MG63 (cell line): ENCODE measurements at regions not wholly inside any gene's neighbourhood (a gene's known extent, or its start where the extent isn't known, plus 50 kb on each side); places are given as distances from the start of the nearest gene placed in this dataset.

Source experiments
- DNase-seq: peaks from one replicate; pipeline ENCODE4 v3.0.0-alpha.2; 2020
- H3K27me3 ChIP-seq: fragments of 250-450 bp; sonication (Bioruptor Pico); 2 replicates; pipeline ENCODE4 v1.5.1; 2020; ENCODE audit warnings: mild to moderate bottlenecking, moderate library complexity
- H3K36me3 ChIP-seq: fragments of 250-450 bp; sonication (Bioruptor Pico); 2 replicates; pipeline ENCODE4 v1.5.1; 2020; ENCODE audit warnings: mild to moderate bottlenecking, moderate library complexity
- H3K4me3 ChIP-seq: fragments of 250-450 bp; sonication (Bioruptor Pico); 2 replicates; pipeline ENCODE4 v1.5.1; 2020; ENCODE audit warnings: mild to moderate bottlenecking, moderate library complexity
- H3K9me3 ChIP-seq: fragments of 250-450 bp; sonication (Bioruptor Pico); 2 replicates; pipeline ENCODE4 v1.5.1; 2020; ENCODE audit warnings: mild to moderate bottlenecking, moderate library complexity

DNA sequence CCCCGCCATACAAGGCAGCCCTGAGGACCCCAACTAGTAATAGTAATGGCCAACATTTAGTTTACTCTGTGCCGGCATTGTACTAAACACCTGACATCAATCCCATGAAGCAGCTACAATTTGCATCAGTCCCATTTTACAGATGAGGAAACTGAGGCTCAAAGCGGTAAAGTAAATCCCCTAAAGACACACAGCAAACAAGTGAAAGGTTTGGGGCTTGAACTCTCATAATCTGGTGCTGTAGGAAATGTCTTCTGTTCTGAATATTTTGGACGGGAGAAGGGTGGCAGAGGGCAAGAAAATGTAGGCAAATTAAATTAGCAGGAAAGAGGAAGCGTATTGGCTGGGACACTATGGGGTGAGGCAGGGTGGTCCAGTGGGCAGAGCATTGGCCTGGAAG lies 160.3 kb upstream of the SYT13 start:
- Histone ChIP-seq H3K4me3 (no peak overlapping the region), H3K9me3 (no peaks in the 10 kb centered on the region), H3K27me3 (peaks cover 3% of the 10 kb centered on the region; the same call in 1 of the 2 replicates), H3K36me3 (no peaks in the 10 kb centered on the region)
- no peak for DNase-seq

DNA sequence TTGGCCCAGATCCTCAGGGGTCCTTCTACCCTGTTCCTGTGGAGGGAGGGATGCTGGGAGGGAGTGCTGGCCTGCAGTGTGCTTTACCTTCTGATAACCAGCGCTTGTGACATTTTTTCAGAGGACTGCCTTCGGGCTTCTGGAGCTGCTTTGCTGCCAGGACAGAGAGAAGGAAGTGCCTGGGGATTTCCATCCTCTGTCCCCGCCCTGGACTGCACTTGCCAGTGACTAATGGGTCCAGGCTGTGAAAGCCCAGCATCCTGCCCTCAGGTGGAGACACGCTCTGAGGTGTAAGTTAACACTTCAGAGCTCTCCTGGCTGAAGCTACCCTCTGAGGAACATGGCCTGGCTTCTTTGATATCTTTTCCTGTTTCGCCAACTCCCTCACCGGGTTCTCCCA lies 158.7 kb upstream of the SYT13 start:
- Histone ChIP-seq H3K4me3 (no peak overlapping the region), H3K27me3 (peaks cover 3% of the 10 kb centered on the region; the same call in 1 of the 2 replicates), H3K9me3 (no peaks in the 10 kb centered on the region), H3K36me3 (no peaks in the 10 kb centered on the region)
- DNase-seq = peak; percentile 51

DNA sequence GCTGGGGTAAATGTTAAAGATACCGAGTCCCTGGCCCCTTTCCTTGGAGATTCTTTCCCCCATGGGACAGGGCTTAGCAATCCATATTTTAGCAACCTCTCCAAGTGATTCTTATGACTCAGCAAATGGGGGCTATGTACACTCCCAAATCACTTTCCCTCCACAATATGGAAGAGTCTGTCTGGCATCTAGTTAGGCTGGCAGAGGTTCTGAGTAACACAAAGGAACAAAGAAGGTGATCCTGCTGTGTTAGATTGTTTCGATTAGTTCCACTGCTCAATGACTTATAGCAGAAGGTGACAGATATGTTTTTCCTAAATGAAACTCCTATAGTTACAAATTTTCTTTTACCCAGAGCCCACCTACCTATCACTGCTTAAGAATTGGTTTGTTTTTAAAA lies 154.0 kb upstream of the SYT13 start:
- Histone ChIP-seq H3K27me3 (peaks cover 4% of the 10 kb centered on the region; the same call in 1 of the 2 replicates), H3K9me3 (no peaks in the 10 kb centered on the region), H3K4me3 (no peak overlapping the region), H3K36me3 (no peaks in the 10 kb centered on the region)
- DNase-seq = no peak

DNA sequence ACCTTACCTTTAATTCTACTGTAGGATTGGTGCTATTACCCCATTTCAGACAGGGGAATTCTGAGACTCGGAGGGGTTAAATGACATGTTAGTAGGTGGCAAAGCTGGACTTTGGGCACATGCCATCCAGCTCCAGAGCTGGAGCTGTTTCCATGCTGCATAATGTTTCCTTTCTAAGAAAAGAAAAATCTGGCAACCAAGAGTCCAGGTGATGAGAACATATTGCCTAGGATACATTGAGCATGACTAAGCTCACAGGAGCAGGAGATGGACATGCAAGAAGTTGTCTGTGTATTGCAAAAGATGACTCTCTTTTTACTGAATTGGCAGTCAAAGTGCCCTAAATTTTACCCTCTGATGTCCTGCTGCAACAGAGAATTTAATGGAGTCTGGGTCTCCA lies 150.8 kb upstream of the SYT13 start:
- Histone ChIP-seq H3K4me3 (no peak overlapping the region), H3K27me3 (peaks cover 11% of the 10 kb centered on the region; the same call in 1 of the 2 replicates), H3K36me3 (no peaks in the 10 kb centered on the region), H3K9me3 (no peaks in the 10 kb centered on the region)
- no peak for DNase-seq

DNA sequence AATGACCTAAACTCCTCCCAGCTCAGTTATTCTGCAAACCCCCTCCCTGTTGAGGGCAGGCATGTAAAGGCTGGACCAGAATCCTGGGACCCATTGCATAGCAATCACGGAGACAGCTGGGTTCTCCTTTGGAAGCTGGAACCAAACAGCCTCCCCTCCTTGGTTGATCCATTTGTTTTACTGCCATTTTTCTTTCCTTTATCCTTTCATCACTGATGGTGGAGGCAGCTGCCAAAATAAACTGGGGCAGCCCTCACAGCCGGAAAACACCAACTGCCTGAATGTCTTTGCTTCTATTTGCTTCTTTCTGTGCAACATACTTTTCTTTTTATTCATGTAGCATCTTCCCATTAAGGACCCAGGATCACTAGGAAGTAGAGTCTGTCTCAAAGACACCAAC lies 150.0 kb upstream of the SYT13 start:
- Histone ChIP-seq H3K4me3 (no peak overlapping the region), H3K36me3 (no peaks in the 10 kb centered on the region), H3K27me3 (peaks cover 11% of the 10 kb centered on the region; the same call in 1 of the 2 replicates), H3K9me3 (no peaks in the 10 kb centered on the region)
- no peak for DNase-seq

DNA sequence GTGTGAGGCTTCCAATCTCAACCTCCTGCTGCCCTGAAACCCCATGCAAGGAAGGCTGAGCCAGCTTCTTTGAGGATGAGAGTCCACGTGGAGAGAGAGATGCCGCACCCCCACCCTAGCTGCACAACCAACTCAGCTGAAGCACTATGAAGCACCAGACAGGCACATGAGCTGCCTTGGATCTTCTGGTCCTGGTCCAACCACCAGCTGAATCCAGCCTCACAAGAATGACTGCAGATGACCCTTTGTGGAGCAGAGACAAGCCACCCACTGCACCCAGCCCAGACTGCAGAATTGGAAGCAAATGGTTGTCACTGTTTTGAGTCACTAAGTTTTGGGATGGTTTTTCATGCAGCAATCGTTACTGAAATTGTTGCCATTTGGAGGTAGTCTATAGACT lies 149.6 kb upstream of the SYT13 start:
- peaks cover 11% of the 10 kb centered on the region; the same call in 1 of the 2 replicates for H3K27me3 ChIP-seq
- H3K4me3 ChIP-seq = no peak overlapping the region
- no peak for DNase-seq
- no peaks in the 10 kb centered on the region for H3K36me3 ChIP-seq
- H3K9me3 ChIP-seq = no peaks in the 10 kb centered on the region

DNA sequence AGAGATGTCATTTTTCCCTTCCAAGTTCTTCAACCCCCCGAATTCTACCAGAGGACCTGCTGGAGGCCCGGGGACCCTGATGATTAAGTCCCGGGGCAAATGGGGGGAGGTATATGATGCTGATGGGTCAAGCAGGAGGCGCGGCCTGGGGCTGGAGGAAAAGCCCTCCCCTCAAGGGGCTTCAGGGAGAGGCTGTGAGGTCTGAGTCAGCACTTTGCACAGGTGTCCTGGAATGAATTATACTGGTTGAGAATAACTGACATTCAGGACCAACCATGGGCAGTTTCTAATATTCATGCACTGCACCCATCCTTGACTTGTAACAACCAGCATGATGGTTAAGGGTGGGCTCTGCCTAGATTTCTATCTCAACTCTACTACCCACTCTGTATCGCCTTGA lies 146.8 kb upstream of the SYT13 start:
- DNase-seq = no peak
- Histone ChIP-seq H3K4me3 (no peak overlapping the region), H3K27me3 (peaks cover 11% of the 10 kb centered on the region), H3K36me3 (no peaks in the 10 kb centered on the region), H3K9me3 (no peaks in the 10 kb centered on the region)

DNA sequence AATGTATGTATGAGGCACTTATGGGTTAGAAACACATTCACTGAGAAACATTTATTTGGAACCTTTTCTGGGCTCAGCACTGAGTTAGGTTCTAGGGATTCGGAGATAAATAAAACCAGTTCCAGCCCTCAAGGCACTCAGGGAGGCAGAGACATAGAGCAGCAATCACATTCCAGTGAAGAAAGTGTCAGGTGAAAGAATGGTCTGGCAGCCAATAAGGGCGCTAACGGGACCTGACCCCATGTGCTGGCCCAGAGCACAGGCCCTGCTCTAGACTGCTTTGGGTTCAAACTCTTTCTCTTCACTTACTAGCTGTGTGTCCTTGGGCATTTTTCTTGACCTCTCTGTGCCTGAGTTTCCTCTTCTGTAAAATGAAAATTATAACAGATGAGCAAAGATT lies 146.0 kb upstream of the SYT13 start:
- no peak for DNase-seq
- H3K4me3 ChIP-seq = no peak overlapping the region
- H3K36me3 ChIP-seq = no peaks in the 10 kb centered on the region
- no peaks in the 10 kb centered on the region for H3K9me3 ChIP-seq
- H3K27me3 ChIP-seq = peaks cover 11% of the 10 kb centered on the region

DNA sequence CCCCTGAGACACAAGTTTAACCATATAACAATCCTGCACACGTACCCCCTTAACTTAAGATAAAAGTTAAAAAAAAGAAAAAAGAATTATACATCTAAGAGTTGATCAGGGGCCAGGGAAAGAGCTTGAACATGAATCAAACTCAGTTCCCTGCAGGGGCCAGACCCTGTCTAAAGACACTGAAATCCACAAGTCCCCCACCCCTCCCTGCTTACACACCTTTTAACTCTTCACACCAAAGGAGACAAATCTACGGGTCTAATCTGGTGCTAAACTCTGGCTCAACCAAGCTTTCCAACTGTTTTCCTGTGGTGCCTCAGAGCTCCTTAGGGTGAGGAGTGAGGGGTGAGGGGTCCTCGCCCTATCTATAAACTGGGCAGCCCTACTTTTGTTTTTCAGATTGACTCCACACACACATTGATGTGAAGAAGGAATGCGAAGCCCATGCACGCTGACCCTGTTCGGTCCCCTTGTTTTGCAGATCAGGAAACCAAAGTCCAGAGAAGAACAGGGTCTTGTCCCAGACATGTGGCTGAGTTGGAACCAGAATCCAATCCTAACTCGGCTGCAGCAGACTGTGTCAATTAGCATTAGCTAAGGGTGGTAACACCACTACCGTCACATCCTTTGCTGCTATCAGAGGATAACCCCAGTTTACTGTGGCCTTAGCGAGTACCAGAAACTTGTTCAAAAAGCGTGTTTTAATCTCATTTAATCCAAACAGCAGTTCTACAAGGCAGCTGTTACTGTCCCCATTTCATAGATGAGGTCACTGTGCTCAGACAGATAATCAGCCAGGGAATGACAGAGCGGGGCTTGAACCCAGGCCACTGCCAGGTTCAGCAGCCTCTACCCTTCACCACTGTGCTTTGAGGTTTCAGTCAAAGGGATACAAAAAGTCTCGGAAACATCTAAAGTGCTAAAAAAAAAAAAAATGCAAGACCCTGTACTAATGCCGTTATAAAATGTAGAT lies 145.2 kb upstream of the SYT13 start:
- Histone ChIP-seq H3K9me3 (no peaks in the 10 kb centered on the region), H3K4me3 (no peak overlapping the region), H3K27me3 (peaks cover 11% of the 10 kb centered on the region), H3K36me3 (no peaks in the 10 kb centered on the region)
- no peak for DNase-seq

DNA sequence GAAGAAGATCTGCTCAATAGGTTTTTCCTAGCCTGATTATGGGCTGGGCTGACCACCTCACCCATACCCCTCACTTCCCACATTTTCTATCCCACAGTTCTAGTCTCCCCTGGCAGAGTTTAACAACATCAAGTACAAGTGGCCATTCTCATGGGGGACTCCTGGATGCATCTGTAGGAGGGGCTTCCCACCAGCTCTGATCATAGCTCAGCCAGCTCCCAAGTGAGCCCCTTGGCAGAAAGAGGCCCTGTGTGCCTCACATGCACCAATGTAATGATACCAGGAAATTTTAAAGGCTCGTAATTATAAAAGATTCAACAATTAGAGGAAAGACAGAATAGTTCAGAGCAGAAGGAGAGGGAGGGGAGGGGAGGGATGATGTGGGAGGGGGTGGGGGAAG lies 144.2 kb upstream of the SYT13 start:
- no peak overlapping the region for H3K4me3 ChIP-seq
- no peaks in the 10 kb centered on the region for H3K36me3 ChIP-seq
- DNase-seq = no peak
- H3K9me3 ChIP-seq = no peaks in the 10 kb centered on the region
- peaks cover 7% of the 10 kb centered on the region for H3K27me3 ChIP-seq

DNA sequence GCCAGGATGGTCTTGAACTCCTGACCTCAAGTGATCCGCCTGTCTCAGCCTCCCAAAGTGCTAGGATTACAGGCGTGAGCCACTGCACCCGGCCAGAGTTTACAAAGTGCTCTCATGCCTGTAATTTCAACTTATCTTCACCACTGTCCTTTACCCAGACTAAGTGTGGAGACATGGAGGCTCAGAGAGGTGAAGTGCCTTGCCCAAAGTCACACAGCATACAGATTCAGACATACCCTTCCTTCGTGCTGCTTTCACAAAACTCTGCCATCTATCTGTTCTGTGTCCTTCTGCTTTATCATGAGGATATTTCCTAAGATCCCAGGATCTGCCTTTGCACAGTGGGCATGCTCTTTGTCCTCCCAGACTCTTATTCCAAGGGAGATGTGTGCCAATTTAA lies 143.6 kb upstream of the SYT13 start:
- Histone ChIP-seq H3K4me3 (no peak overlapping the region), H3K27me3 (peaks cover 5% of the 10 kb centered on the region), H3K36me3 (no peaks in the 10 kb centered on the region), H3K9me3 (no peaks in the 10 kb centered on the region)
- no peak for DNase-seq

DNA sequence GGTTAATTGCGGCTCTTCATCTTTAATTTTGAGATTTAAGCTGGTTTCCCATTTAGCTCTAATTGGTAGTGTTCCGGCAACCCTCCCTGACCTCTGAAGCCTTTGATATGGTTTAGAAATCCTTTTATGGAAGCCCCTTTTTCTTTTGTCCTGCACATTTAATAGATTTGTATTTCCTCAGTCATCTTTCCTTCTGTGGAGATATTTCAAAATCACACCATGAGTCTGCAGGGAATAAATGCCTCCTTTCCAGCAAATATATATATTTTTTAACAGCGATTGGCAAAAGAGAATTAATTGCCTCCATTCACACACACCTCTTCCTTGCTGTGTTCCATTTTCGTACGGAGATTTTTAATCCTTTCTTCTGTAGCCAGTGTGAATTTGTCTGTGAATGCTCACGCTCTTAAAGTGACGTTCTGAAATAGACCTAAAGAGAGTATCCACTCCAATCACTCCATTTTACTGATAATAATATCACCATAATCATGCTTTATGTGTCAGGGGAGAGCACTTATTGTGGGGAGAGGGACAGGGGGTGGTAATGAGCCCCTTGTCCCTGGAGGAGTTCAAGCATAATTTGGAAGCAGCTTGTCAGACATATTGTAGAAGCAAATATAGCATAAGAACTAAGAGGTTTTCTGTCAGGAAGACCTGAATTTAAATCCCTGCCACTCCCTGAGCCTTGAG lies 142.5 kb upstream of the SYT13 start:
- no peak for DNase-seq
- Histone ChIP-seq H3K36me3 (no peaks in the 10 kb centered on the region), H3K4me3 (no peak overlapping the region), H3K9me3 (no peaks in the 10 kb centered on the region), H3K27me3 (no peaks in the 10 kb centered on the region; the same call in 1 of the 2 replicates)

DNA sequence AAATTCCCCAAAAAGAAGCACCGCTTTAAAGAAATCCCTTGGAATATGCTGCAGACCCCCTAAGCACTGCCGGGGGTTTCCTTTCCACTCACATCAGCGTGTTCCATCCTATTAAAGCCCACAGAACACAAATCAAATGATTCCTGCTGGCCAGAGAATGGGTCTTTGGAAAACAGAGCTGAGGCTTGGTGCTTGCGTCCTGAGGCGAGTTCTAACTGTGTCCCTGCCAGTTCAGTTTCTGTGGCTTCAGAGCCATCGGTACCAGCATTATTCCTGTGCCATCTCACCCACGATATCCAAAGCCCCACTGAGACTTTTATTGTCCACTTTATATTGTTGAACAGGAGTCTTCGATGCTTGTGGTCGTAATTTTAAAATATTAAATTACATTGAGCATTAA lies 142.0 kb upstream of the SYT13 start:
- Histone ChIP-seq H3K9me3 (no peaks in the 10 kb centered on the region), H3K27me3 (no peaks in the 10 kb centered on the region; the same call in 1 of the 2 replicates), H3K4me3 (no peak overlapping the region), H3K36me3 (no peaks in the 10 kb centered on the region)
- no peak for DNase-seq

DNA sequence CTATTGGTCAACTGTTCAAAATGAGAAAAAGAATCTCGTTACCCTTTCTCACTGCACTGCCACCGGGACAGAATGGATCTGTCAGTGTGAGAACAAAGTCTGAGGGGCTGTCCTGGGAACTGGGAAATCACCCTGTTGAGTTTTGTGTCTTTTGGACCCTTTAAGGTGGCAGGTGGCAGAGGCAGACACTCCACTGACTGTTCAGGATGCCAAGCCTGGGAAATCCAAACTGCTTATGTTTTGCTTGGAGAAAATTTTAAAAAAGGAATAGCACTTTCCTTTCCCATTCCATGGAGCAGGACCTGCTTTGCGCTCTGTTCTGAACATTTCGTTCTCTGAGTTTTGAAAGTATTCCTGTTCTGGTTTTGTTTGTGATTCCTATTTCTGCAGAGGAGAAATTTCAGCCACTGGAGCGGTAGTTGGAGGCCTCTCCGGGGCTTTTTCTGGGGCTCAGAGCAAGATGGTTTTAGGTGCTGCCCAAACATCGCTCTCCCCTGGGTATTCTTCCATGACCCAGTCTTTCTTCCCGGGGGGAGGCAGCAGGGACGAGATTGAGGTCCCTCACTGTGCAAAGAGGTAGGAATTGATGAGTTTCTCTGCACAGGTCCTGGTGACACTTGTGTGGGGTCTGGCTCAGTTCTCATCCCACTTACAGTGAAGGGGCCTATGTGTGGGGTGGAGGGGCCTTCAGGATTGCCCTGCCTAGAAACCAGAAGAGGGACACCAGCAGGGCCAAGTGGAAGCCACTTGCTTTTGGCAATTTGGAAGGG lies 138.5 kb upstream of the SYT13 start:
- Histone ChIP-seq H3K4me3 (no peak overlapping the region), H3K36me3 (no peaks in the 10 kb centered on the region), H3K9me3 (no peaks in the 10 kb centered on the region), H3K27me3 (no peaks in the 10 kb centered on the region; the same call in 1 of the 2 replicates)
- DNase-seq = no peak

DNA sequence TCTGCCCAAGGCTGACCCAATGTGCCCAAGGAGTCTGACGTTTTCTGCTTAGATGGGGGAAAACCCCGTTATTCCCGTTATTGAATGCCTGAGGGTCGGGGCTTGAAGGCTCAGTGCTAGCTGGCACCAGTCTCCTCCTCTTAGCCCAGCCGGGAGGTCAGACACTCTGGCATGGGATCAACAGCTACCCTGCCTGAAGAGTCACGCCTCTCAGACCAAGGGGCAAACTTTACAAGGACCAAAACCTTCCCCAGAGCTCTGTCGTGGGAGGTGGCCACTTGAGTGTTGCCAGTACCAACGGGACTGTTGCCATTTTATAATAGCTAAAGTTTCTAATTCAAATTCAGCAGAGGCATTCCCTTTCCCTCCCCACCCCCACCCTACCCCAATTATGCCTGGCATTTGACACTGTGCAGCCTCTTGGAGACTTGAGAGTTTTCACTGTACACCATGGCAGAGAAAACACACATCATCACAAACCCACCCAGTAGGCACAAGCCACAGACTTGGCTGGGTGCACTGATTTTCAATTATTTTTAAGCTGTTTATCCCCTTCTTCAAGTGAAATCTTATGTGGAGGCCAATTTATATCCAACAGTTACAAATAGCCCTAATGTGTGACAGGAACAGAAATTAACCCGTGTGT lies 137.5 kb upstream of the SYT13 start:
- no peaks in the 10 kb centered on the region; the same call in 1 of the 2 replicates for H3K27me3 ChIP-seq
- H3K4me3 ChIP-seq = no peak overlapping the region
- H3K9me3 ChIP-seq = peaks cover 4% of the 10 kb centered on the region; the same call in 1 of the 2 replicates
- no peak for DNase-seq
- H3K36me3 ChIP-seq = no peaks in the 10 kb centered on the region

DNA sequence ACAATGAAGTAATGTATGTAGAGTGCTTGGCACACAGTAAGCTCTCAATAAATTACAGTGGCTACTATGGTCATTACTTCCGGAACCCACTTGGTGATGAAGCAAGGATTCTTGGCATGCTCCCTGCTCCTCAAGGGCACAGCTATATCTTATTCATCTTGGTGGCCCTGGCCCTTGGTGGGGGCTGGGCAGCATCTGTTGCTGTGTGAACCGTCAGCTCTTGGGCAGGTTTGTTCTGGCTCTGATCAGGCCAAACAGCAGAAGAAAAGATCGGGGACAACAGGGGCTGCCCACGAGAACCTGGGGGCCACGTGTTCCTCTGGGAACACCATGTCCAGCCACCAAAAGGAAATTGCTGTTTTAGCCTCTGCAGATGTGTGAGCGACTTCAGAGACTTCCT lies 136.9 kb upstream of the SYT13 start:
- Histone ChIP-seq H3K36me3 (no peaks in the 10 kb centered on the region), H3K4me3 (no peak overlapping the region), H3K9me3 (peaks cover 4% of the 10 kb centered on the region; the same call in 1 of the 2 replicates), H3K27me3 (no peaks in the 10 kb centered on the region)
- no peak for DNase-seq
